ENCODE measurements at regions not wholly inside any gene's neighbourhood (a gene's known extent, or its start where the extent isn't known, plus 50 kb on each side); places are given as distances from the start of the nearest gene placed in this dataset.

GRCh38 chr2:107448160-107448559, 378.5 kb upstream of the RGPD4 start:
- TF ChIP-seq REST (IDR thresholded peaks at IDR 0.05; ENCODE audit: insufficient read depth in 1 of 2, low read depth in 2 of 2, low read length in 2 of 2) (no peak), POLR2AphosphoS5 (IDR thresholded peaks at IDR 0.05; ENCODE audit: low read depth, low read length) (no peak), TAF1 (IDR thresholded peaks at IDR 0.05; ENCODE audit: borderline replicate concordance, insufficient read depth, low read length) (no peak), SIN3A (IDR thresholded peaks at IDR 0.05; ENCODE audit: borderline replicate concordance, insufficient read depth, low read length) (no peak), FOXP2 (optimal IDR thresholded peaks at IDR 0.05; ENCODE audit: borderline replicate concordance, extremely low read depth, extremely low read length, insufficient read depth) (no peak)

- TF ChIP-seq POLR2AphosphoS5 (IDR thresholded peaks at IDR 0.05; ENCODE audit: low read depth, low read length): no peak
- no peak for TF ChIP-seq FOXP2 (optimal IDR thresholded peaks at IDR 0.05; ENCODE audit: borderline replicate concordance, extremely low read depth, extremely low read length, insufficient read depth)
- no peak for TF ChIP-seq SIN3A (IDR thresholded peaks at IDR 0.05; ENCODE audit: borderline replicate concordance, insufficient read depth, low read length)
- TF ChIP-seq REST (IDR thresholded peaks at IDR 0.05; ENCODE audit: insufficient read depth in 1 of 2, low read depth in 2 of 2, low read length in 2 of 2): no peak
- TF ChIP-seq TAF1 (IDR thresholded peaks at IDR 0.05; ENCODE audit: borderline replicate concordance, insufficient read depth, low read length): no peak
Measured at GRCh38 chr2:107461301-107461700, 365.4 kb upstream of the RGPD4 start.

GRCh38 chr2:107462181-107462580, 364.5 kb upstream of the RGPD4 start:
- TF ChIP-seq SIN3A (IDR thresholded peaks at IDR 0.05; ENCODE audit: borderline replicate concordance, insufficient read depth, low read length): no peak
- no peak for TF ChIP-seq REST (IDR thresholded peaks at IDR 0.05; ENCODE audit: insufficient read depth in 1 of 2, low read depth in 2 of 2, low read length in 2 of 2)

- TF ChIP-seq SIN3A (IDR thresholded peaks at IDR 0.05; ENCODE audit: borderline replicate concordance, insufficient read depth, low read length): no peak
- no peak for TF ChIP-seq REST (IDR thresholded peaks at IDR 0.05; ENCODE audit: insufficient read depth in 1 of 2, low read depth in 2 of 2, low read length in 2 of 2)
- TF ChIP-seq TAF1 (IDR thresholded peaks at IDR 0.05; ENCODE audit: borderline replicate concordance, insufficient read depth, low read length): no peak
- TF ChIP-seq FOXP2 (optimal IDR thresholded peaks at IDR 0.05; ENCODE audit: borderline replicate concordance, extremely low read depth, extremely low read length, insufficient read depth): no peak
- TF ChIP-seq POLR2AphosphoS5 (IDR thresholded peaks at IDR 0.05; ENCODE audit: low read depth, low read length): no peak
Measured at GRCh38 chr2:107466241-107466640, 360.5 kb upstream of the RGPD4 start.
